ENCODE measurements at regions not wholly inside any gene's neighbourhood (a gene's known extent, or its start where the extent isn't known, plus 50 kb on each side); places are given as distances from the start of the nearest gene placed in this dataset.

GRCh38 chr20:12786276-12786675 lies 222.5 kb upstream of the SPTLC3 start:
- H3K36me3 ChIP-seq = no peaks in the 10 kb centered on the region
- no peak overlapping the region for H3K27ac ChIP-seq
- 85% methylated on average over 5 of the region's 5 CpGs for WGBS
- no peaks in the 10 kb centered on the region for H3K27me3 ChIP-seq (replicated peaks; ENCODE audit: insufficient read depth)
- no peak overlapping the region for H3K4me3 ChIP-seq
- DNase-seq (ENCODE audit: low spot score) = no peak
- no peaks in the 10 kb centered on the region for H3K9me3 ChIP-seq
- TF ChIP-seq, protein P1, sequence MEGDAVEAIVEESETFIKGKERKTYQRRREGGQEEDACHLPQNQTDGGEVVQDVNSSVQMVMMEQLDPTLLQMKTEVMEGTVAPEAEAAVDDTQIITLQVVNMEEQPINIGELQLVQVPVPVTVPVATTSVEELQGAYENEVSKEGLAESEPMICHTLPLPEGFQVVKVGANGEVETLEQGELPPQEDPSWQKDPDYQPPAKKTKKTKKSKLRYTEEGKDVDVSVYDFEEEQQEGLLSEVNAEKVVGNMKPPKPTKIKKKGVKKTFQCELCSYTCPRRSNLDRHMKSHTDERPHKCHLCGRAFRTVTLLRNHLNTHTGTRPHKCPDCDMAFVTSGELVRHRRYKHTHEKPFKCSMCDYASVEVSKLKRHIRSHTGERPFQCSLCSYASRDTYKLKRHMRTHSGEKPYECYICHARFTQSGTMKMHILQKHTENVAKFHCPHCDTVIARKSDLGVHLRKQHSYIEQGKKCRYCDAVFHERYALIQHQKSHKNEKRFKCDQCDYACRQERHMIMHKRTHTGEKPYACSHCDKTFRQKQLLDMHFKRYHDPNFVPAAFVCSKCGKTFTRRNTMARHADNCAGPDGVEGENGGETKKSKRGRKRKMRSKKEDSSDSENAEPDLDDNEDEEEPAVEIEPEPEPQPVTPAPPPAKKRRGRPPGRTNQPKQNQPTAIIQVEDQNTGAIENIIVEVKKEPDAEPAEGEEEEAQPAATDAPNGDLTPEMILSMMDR (IDR thresholded peaks at IDR 0.05) = no peak
- TF ChIP-seq POLR2A (IDR thresholded peaks at IDR 0.05) (no peak), POLR2AphosphoS5 (IDR thresholded peaks at IDR 0.05) (no peak)
- H3K4me1 ChIP-seq (replicated peaks) = no peaks in the 10 kb centered on the region
- intact Hi-C loops (cut with DNase I) = no loop called here

DNA sequence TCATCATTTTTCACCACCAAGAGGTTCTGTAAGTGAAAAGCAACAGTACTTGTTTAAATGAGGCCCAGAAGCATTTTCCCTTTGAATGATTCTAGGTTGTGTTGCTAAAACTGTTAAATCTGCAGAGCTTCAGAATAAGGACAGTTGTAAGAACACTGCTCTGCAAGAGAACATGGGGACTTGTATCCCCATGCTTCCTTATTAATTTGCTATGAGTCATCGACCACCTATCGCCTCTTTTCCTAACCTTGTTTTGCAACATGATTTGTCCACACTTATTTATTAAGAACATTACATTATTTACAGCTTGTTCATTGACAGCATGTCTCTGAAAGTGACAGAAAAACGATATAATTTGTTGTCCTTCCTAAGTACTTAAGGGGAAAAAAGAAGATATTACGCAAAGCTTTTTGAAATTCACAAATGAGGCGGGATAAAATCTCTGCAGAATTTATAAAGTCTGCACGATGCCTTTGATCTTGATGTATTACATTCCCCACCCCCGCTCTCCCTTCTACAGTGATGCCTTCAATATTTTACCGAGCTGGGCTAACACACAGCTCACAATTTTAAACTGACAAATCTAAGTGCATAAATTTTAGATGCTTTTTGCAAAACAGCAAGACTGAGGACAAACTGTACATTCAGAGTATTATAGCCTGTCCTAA lies 220.0 kb upstream of the SPTLC3 start:
- Histone ChIP-seq H3K4me1 (replicated peaks) (no peaks in the 10 kb centered on the region), H3K9me3 (no peaks in the 10 kb centered on the region), H3K4me3 (no peak overlapping the region), H3K36me3 (no peaks in the 10 kb centered on the region), H3K27me3 (replicated peaks; ENCODE audit: insufficient read depth) (no peaks in the 10 kb centered on the region), H3K27ac (no peak overlapping the region)
- TF ChIP-seq, protein P1 (IDR thresholded peaks at IDR 0.05) = no peak
- TF ChIP-seq POLR2AphosphoS5 (IDR thresholded peaks at IDR 0.05) (no peak), POLR2A (IDR thresholded peaks at IDR 0.05) (no peak)
- DNase-seq (ENCODE audit: low spot score) = no peak
- intact Hi-C loops (cut with DNase I) = no loop called here
- 52% methylated on average over 8 of the region's 8 CpGs for WGBS

- WGBS = 97% methylated on average over 1 of the region's 1 CpG
- no peak overlapping the region for H3K27ac ChIP-seq
- intact Hi-C loops (cut with DNase I) = no loop called here
Measured at GRCh38 chr20:12790859-12791258, 217.9 kb upstream of the SPTLC3 start.

GRCh38 chr20:12798286-12798685 lies 210.5 kb upstream of the SPTLC3 start:
- H3K27ac ChIP-seq = no peak overlapping the region
- DNase-seq (ENCODE audit: low spot score) = no peak
- H3K9me3 ChIP-seq = no peaks in the 10 kb centered on the region
- no peaks in the 10 kb centered on the region for H3K36me3 ChIP-seq
- H3K27me3 ChIP-seq (replicated peaks; ENCODE audit: insufficient read depth) = no peaks in the 10 kb centered on the region
- intact Hi-C loops (cut with DNase I) = no loop called here
- 83% methylated on average over 4 of the region's 4 CpGs for WGBS
- no peaks in the 10 kb centered on the region for H3K4me1 ChIP-seq (replicated peaks)
- TF ChIP-seq POLR2AphosphoS5 (IDR thresholded peaks at IDR 0.05) (no peak), POLR2A (IDR thresholded peaks at IDR 0.05) (no peak)
- TF ChIP-seq, protein P1 (IDR thresholded peaks at IDR 0.05) = no peak
- H3K4me3 ChIP-seq = no peak overlapping the region

More at GRCh38 chr20:12790859-12791258, 217.9 kb upstream of the SPTLC3 start:
- H3K9me3 ChIP-seq = no peaks in the 10 kb centered on the region
- no peak for DNase-seq (ENCODE audit: low spot score)
- no peaks in the 10 kb centered on the region for H3K27me3 ChIP-seq (replicated peaks; ENCODE audit: insufficient read depth)
- H3K36me3 ChIP-seq = no peaks in the 10 kb centered on the region
- no peak overlapping the region for H3K4me3 ChIP-seq
- H3K4me1 ChIP-seq (replicated peaks) = no peaks in the 10 kb centered on the region
- TF ChIP-seq POLR2AphosphoS5 (IDR thresholded peaks at IDR 0.05) = no peak
- TF ChIP-seq POLR2A (IDR thresholded peaks at IDR 0.05) = no peak
- TF ChIP-seq, protein P1 (IDR thresholded peaks at IDR 0.05) = no peak

GRCh38 chr20:12808006-12808567 lies 200.7 kb upstream of the SPTLC3 start:
- WGBS = 95% methylated on average over 2 of the region's 2 CpGs
- H3K36me3 ChIP-seq = no peaks in the 10 kb centered on the region
- intact Hi-C loops (cut with DNase I) = no loop called here
- no peak overlapping the region for H3K4me3 ChIP-seq
- no peak overlapping the region for H3K27ac ChIP-seq
- TF ChIP-seq POLR2A (IDR thresholded peaks at IDR 0.05) (no peak), POLR2AphosphoS5 (IDR thresholded peaks at IDR 0.05) (no peak)
- TF ChIP-seq, protein P1 (IDR thresholded peaks at IDR 0.05) = no peak
- no peak for DNase-seq (ENCODE audit: low spot score)
- H3K9me3 ChIP-seq = no peaks in the 10 kb centered on the region
- H3K27me3 ChIP-seq (replicated peaks; ENCODE audit: insufficient read depth) = no peaks in the 10 kb centered on the region
- H3K4me1 ChIP-seq (replicated peaks) = no peaks in the 10 kb centered on the region
